ENCODE measurements at regions not wholly inside any gene's neighbourhood (a gene's known extent, or its start where the extent isn't known, plus 50 kb on each side); places are given as distances from the start of the nearest gene placed in this dataset.

DNA sequence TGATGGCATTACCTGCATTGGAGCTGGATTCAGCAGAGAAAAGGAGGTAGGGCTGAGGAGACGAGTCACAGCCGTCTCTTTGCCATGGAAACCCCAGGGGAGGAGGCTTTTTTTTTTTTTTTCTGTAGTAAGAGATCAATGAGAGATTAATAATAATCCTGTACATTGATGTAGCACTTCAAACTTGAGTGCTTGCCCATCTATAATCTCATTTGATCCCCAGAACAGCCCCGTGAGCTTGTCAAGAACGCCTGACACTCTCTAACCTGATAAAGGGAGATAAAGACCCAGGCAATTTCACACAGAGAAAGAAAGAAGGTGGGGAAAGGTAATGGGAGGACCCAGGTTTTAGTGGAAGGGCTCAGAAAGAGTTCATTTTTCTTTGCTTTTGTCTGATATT is 195.2 kb upstream of the FOXK1 start:
- TF ChIP-seq, protein P1, sequence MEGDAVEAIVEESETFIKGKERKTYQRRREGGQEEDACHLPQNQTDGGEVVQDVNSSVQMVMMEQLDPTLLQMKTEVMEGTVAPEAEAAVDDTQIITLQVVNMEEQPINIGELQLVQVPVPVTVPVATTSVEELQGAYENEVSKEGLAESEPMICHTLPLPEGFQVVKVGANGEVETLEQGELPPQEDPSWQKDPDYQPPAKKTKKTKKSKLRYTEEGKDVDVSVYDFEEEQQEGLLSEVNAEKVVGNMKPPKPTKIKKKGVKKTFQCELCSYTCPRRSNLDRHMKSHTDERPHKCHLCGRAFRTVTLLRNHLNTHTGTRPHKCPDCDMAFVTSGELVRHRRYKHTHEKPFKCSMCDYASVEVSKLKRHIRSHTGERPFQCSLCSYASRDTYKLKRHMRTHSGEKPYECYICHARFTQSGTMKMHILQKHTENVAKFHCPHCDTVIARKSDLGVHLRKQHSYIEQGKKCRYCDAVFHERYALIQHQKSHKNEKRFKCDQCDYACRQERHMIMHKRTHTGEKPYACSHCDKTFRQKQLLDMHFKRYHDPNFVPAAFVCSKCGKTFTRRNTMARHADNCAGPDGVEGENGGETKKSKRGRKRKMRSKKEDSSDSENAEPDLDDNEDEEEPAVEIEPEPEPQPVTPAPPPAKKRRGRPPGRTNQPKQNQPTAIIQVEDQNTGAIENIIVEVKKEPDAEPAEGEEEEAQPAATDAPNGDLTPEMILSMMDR (IDR thresholded peaks at IDR 0.05): no peak
- TF ChIP-seq POLR2A (IDR thresholded peaks at IDR 0.05): no peak
